ENCODE measurements at regions not wholly inside any gene's neighbourhood (a gene's known extent, or its start where the extent isn't known, plus 50 kb on each side); places are given as distances from the start of the nearest gene placed in this dataset.

DNA sequence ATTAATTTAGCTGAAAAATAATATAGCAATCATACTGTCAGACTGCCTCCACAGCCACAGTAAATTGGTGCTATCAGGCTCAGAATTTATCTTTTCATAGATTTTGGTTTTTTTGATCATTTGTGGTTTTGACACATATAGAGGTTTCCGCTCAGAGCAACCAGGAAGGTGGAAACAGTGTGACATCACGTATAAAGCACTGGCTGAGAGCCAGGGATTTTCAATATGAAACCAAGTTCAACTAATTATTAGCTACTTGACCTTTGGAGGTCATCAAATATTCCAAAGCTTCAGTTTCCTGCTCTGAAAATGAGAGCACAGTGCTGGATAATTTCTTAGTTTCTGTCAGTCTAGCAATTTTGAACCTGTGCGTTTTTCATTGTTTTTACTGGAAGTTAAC, 433.8 kb upstream of the SUCLG2 start:
- Histone ChIP-seq H4K20me1 (ENCODE audit: insufficient read depth, low read length) (no peaks in the 10 kb centered on the region), H3K4me2 (ENCODE audit: low read length) (no peak overlapping the region), H3K79me2 (ENCODE audit: insufficient read depth, low read depth, low read length) (no peaks in the 10 kb centered on the region), H3K27ac (ENCODE audit: low read depth, low read length, poor library complexity, severe bottlenecking) (no peak overlapping the region), H2AFZ (ENCODE audit: low read length) (no peak overlapping the region), H3K9me3 (ENCODE audit: low read length) (no peaks in the 10 kb centered on the region), H3K36me3 (ENCODE audit: insufficient read depth, low read length) (no peaks in the 10 kb centered on the region), H3K9me2 (ENCODE audit: insufficient read depth, low read length) (no peaks in the 10 kb centered on the region), H3K4me3 (ENCODE audit: low read depth, low read length, poor library complexity, severe bottlenecking) (no peak overlapping the region), H3K4me1 (ENCODE audit: insufficient read depth, low read length, poor library complexity, severe bottlenecking) (no peaks in the 10 kb centered on the region)
- intact Hi-C loops (cut with micrococcal nuclease; ENCODE audit: unreplicated experiment): no loop called here
- CTCF ChIA-PET (ENCODE audit: unreplicated experiment): no interaction called here
- POLR2A ChIA-PET: interaction anchor here (0.7 kb wide), 1 partner anchor 370 kb away, joined by 3 read pairs; no protein-coding TSS in a partner anchor
- no TSS peak for BruUV-seq (replicated peaks)
- DNase-seq (ENCODE audit: low spot score): no peak
- TF ChIP-seq EZH2phosphoT487 (IDR thresholded peaks at IDR 0.05; ENCODE audit: borderline replicate concordance, low read depth, low read length): no peak
- TF ChIP-seq, protein P1, sequence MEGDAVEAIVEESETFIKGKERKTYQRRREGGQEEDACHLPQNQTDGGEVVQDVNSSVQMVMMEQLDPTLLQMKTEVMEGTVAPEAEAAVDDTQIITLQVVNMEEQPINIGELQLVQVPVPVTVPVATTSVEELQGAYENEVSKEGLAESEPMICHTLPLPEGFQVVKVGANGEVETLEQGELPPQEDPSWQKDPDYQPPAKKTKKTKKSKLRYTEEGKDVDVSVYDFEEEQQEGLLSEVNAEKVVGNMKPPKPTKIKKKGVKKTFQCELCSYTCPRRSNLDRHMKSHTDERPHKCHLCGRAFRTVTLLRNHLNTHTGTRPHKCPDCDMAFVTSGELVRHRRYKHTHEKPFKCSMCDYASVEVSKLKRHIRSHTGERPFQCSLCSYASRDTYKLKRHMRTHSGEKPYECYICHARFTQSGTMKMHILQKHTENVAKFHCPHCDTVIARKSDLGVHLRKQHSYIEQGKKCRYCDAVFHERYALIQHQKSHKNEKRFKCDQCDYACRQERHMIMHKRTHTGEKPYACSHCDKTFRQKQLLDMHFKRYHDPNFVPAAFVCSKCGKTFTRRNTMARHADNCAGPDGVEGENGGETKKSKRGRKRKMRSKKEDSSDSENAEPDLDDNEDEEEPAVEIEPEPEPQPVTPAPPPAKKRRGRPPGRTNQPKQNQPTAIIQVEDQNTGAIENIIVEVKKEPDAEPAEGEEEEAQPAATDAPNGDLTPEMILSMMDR (conservative IDR thresholded peaks at IDR 0.05; ENCODE audit: low read length): no peak

DNA sequence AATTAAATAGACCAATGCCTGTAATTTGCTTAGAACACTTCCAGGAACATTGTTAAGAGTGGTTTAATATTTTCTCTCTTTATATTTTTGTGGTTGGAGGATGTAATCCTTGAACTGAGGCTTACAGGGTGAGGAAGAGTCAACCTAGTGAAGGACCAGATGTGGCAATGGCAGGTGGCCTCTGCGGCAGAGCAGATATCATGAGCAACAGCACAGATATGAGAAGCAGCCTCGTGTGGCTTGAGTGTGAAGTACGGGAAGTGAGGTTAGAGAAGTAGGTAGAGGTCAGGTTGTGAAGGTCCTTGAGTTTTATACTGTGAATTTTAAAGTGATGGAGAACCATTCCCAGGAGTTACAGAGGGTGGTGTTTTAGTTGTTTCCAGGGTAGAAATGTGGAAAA, 417.6 kb upstream of the SUCLG2 start:
- no peaks in the 10 kb centered on the region for H3K36me3 ChIP-seq (ENCODE audit: insufficient read depth, low read length)
- no peak overlapping the region for H3K27ac ChIP-seq (ENCODE audit: low read depth, low read length, poor library complexity, severe bottlenecking)
- BruUV-seq (replicated peaks): no TSS peak
- ChIA-PET CTCF (ENCODE audit: unreplicated experiment) (no interaction called here), POLR2A (no interaction called here)
- no peaks in the 10 kb centered on the region for H4K20me1 ChIP-seq (ENCODE audit: insufficient read depth, low read length)
- peak; percentile 10 for DNase-seq (ENCODE audit: low spot score)
- no peaks in the 10 kb centered on the region for H3K79me2 ChIP-seq (ENCODE audit: insufficient read depth, low read depth, low read length)
- no peak overlapping the region for H3K4me2 ChIP-seq (ENCODE audit: low read length)
- no peaks in the 10 kb centered on the region for H3K9me3 ChIP-seq (ENCODE audit: low read length)
- no peaks in the 10 kb centered on the region for H3K9me2 ChIP-seq (ENCODE audit: insufficient read depth, low read length)
- no peaks in the 10 kb centered on the region for H3K4me1 ChIP-seq (ENCODE audit: insufficient read depth, low read length, poor library complexity, severe bottlenecking)
- intact Hi-C loops (cut with micrococcal nuclease; ENCODE audit: unreplicated experiment): no loop called here
- TF ChIP-seq, protein P1 (conservative IDR thresholded peaks at IDR 0.05; ENCODE audit: low read length): no peak
- TF ChIP-seq EZH2phosphoT487 (IDR thresholded peaks at IDR 0.05; ENCODE audit: borderline replicate concordance, low read depth, low read length): no peak
- H2AFZ ChIP-seq (ENCODE audit: low read length): no peak overlapping the region
- no peak overlapping the region for H3K4me3 ChIP-seq (ENCODE audit: low read depth, low read length, poor library complexity, severe bottlenecking)

DNA sequence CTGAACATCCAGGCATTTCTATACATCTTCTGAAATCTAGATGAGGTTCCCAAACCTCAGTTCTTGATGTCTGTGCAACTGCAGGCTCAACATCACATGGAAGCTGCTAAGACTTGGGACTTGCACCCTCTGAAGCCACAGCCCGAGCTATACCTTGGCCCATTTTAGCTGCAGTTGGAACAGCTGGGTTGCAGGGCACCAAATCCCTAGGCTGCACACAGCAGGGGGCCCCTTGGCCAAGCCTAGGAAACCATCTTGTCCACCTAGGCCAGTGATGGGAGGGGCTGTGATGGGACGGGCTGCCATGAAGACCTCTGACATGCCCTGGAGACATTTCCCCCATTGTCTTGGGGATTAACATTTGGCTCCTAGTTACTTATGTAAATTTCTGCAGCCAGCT, 415.8 kb upstream of the SUCLG2 start:
- intact Hi-C loops (cut with micrococcal nuclease; ENCODE audit: unreplicated experiment): no loop called here
- ChIA-PET CTCF (ENCODE audit: unreplicated experiment) (no interaction called here), POLR2A (no interaction called here)
- Histone ChIP-seq H3K9me3 (ENCODE audit: low read length) (no peaks in the 10 kb centered on the region), H3K4me2 (ENCODE audit: low read length) (no peak overlapping the region), H3K79me2 (ENCODE audit: insufficient read depth, low read depth, low read length) (no peaks in the 10 kb centered on the region), H3K27ac (ENCODE audit: low read depth, low read length, poor library complexity, severe bottlenecking) (no peak overlapping the region), H3K4me1 (ENCODE audit: insufficient read depth, low read length, poor library complexity, severe bottlenecking) (no peaks in the 10 kb centered on the region), H3K36me3 (ENCODE audit: insufficient read depth, low read length) (no peaks in the 10 kb centered on the region), H3K4me3 (ENCODE audit: low read depth, low read length, poor library complexity, severe bottlenecking) (no peak overlapping the region), H4K20me1 (ENCODE audit: insufficient read depth, low read length) (no peaks in the 10 kb centered on the region), H3K9me2 (ENCODE audit: insufficient read depth, low read length) (no peaks in the 10 kb centered on the region), H2AFZ (ENCODE audit: low read length) (no peak overlapping the region)
- DNase-seq (ENCODE audit: low spot score): no peak
- BruUV-seq (replicated peaks): no TSS peak
- TF ChIP-seq, protein P1 (conservative IDR thresholded peaks at IDR 0.05; ENCODE audit: low read length): no peak
- TF ChIP-seq EZH2phosphoT487 (IDR thresholded peaks at IDR 0.05; ENCODE audit: borderline replicate concordance, low read depth, low read length): no peak
